ENCODE measurements at regions not wholly inside any gene's neighbourhood (a gene's known extent, or its start where the extent isn't known, plus 50 kb on each side); places are given as distances from the start of the nearest gene placed in this dataset.
"Not testable (repeated sequence)": the region's sequence is repeated elsewhere in the genome, so short reads cannot be mapped to it uniquely, and the experiment has no call there.

GRCh38 chr13:43970520-43971242 lies 91.0 kb downstream of the LACC1 start:
- H3K9me3 ChIP-seq (ENCODE audit: control insufficient read depth, low read length); H3K36me3 ChIP-seq (ENCODE audit: control insufficient read depth, insufficient read depth, low read length); H3K36me3 Mint-ChIP-seq (ENCODE audit: low read depth); H3K9ac ChIP-seq (ENCODE audit: extremely low read depth, low read length, poor library complexity, severe bottlenecking); H3K4me3 ChIP-seq (ENCODE audit: low read length); H3K27ac Mint-ChIP-seq; H3K27me3 ChIP-seq (ENCODE audit: control insufficient read depth, insufficient read depth, low read length, poor library complexity, severe bottlenecking); H3K4me1 Mint-ChIP-seq; H3K27ac ChIP-seq (ENCODE audit: low read depth, low read length); H3K4me3 Mint-ChIP-seq; DNase-seq; H3K27me3 Mint-ChIP-seq (ENCODE audit: insufficient read depth); H3K4me1 ChIP-seq (ENCODE audit: control insufficient read depth, insufficient read depth, low read length): not testable (repeated sequence)
- WGBS, 2 experiments (ENCODE audit: insufficient coverage in 1 of 2, insufficient read length in 1 of 2) = 94 to 95% methylated on average over 12 to 31 of the region's 36 CpGs
- H3K9me3 Mint-ChIP-seq = peaks cover 27% of the 10 kb centered on the region

GRCh38 chr13:43971324-43971723 lies 91.6 kb downstream of the LACC1 start:
- not testable (repeated sequence) for H3K9me3 ChIP-seq (ENCODE audit: control insufficient read depth, low read length); H3K27ac Mint-ChIP-seq; H3K27me3 Mint-ChIP-seq (ENCODE audit: insufficient read depth); DNase-seq; H3K4me1 ChIP-seq (ENCODE audit: control insufficient read depth, insufficient read depth, low read length); H3K27ac ChIP-seq (ENCODE audit: low read depth, low read length); H3K9ac ChIP-seq (ENCODE audit: extremely low read depth, low read length, poor library complexity, severe bottlenecking); H3K4me3 Mint-ChIP-seq; H3K27me3 ChIP-seq (ENCODE audit: control insufficient read depth, insufficient read depth, low read length, poor library complexity, severe bottlenecking); H3K4me1 Mint-ChIP-seq; H3K4me3 ChIP-seq (ENCODE audit: low read length); H3K36me3 ChIP-seq (ENCODE audit: control insufficient read depth, insufficient read depth, low read length); H3K36me3 Mint-ChIP-seq (ENCODE audit: low read depth)
- 92% methylated on average over 2 of the region's 19 CpGs; no CpG with 5 or more reads in 1 of the 2 experiments for WGBS, 2 experiments (ENCODE audit: insufficient coverage in 1 of 2, insufficient read length in 1 of 2)
- H3K9me3 Mint-ChIP-seq = peaks cover 33% of the 10 kb centered on the region

DNA sequence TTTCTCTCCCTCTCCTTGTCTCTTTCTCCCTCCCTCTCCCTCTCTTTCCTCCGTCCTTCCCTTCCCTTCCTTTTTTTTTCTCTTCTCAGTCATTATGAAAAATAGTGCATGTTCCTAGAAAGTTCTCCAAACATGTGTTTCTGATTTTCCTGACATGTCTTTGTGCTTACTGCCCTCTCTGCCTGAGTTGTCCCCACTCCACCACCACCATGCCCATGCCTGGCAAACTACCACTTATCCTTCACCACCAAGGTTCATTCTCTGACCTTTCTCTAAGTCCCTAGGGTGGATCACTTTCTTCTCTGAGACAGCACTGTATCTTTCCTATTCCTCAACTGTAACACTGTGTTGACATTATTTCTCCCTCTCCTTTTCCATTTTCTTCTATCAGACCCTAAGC lies 98.2 kb downstream of the LACC1 start:
- H3K27ac ChIP-seq (ENCODE audit: low read depth, low read length) = no peak overlapping the region
- peaks cover 9% of the 10 kb centered on the region for H3K9me3 Mint-ChIP-seq
- H3K4me3 Mint-ChIP-seq = no peak overlapping the region
- H3K27me3 Mint-ChIP-seq (ENCODE audit: insufficient read depth) = peaks cover 14% of the 10 kb centered on the region
- no peak for TF ChIP-seq CTCF (conservative IDR thresholded peaks at IDR 0.05)
- no peaks in the 10 kb centered on the region for H3K9me3 ChIP-seq (ENCODE audit: control insufficient read depth, low read length)
- H3K27ac Mint-ChIP-seq = no peak overlapping the region
- H3K36me3 ChIP-seq (ENCODE audit: control insufficient read depth, insufficient read depth, low read length) = no peaks in the 10 kb centered on the region
- no peaks in the 10 kb centered on the region for H3K4me1 ChIP-seq (ENCODE audit: control insufficient read depth, insufficient read depth, low read length)
- peaks cover 2% of the 10 kb centered on the region for H3K36me3 Mint-ChIP-seq (ENCODE audit: low read depth)
- no peaks in the 10 kb centered on the region for H3K27me3 ChIP-seq (ENCODE audit: control insufficient read depth, insufficient read depth, low read length, poor library complexity, severe bottlenecking)
- H3K4me1 Mint-ChIP-seq = no peaks in the 10 kb centered on the region
- 83 to 86% methylated on average over 1 of the region's 1 CpG for WGBS, 2 experiments (ENCODE audit: insufficient coverage in 1 of 2, insufficient read length in 1 of 2)
- no peak overlapping the region for H3K9ac ChIP-seq (ENCODE audit: extremely low read depth, low read length, poor library complexity, severe bottlenecking)
- DNase-seq = no peak
- no peak overlapping the region for H3K4me3 ChIP-seq (ENCODE audit: low read length)

- H3K9me3 ChIP-seq (ENCODE audit: control insufficient read depth, low read length) = no peaks in the 10 kb centered on the region
- TF ChIP-seq CTCF (conservative IDR thresholded peaks at IDR 0.05) = no peak
- H3K4me1 Mint-ChIP-seq = no peaks in the 10 kb centered on the region
- H3K4me3 Mint-ChIP-seq = no peak overlapping the region
- H3K4me1 ChIP-seq (ENCODE audit: control insufficient read depth, insufficient read depth, low read length) = no peaks in the 10 kb centered on the region
- 87% methylated on average over 4 of the region's 5 CpGs; no CpG with 5 or more reads in 1 of the 2 experiments for WGBS, 2 experiments (ENCODE audit: insufficient coverage in 1 of 2, insufficient read length in 1 of 2)
- H3K9ac ChIP-seq (ENCODE audit: extremely low read depth, low read length, poor library complexity, severe bottlenecking) = no peak overlapping the region
- H3K27me3 ChIP-seq (ENCODE audit: control insufficient read depth, insufficient read depth, low read length, poor library complexity, severe bottlenecking) = no peaks in the 10 kb centered on the region
- peaks cover 2% of the 10 kb centered on the region for H3K36me3 Mint-ChIP-seq (ENCODE audit: low read depth)
- no peak overlapping the region for H3K4me3 ChIP-seq (ENCODE audit: low read length)
- no peak overlapping the region for H3K27ac ChIP-seq (ENCODE audit: low read depth, low read length)
- H3K36me3 ChIP-seq (ENCODE audit: control insufficient read depth, insufficient read depth, low read length) = no peaks in the 10 kb centered on the region
- H3K9me3 Mint-ChIP-seq = peaks cover 9% of the 10 kb centered on the region
- H3K27ac Mint-ChIP-seq = no peak overlapping the region
- H3K27me3 Mint-ChIP-seq (ENCODE audit: insufficient read depth) = peaks cover 14% of the 10 kb centered on the region
- DNase-seq = no peak
These were observed 99.0 kb downstream of the LACC1 start for GRCh38 chr13:43978688-43979087.

All from endodermal cell (in vitro differentiated cells).